ENCODE measurements at regions not wholly inside any gene's neighbourhood (a gene's known extent, or its start where the extent isn't known, plus 50 kb on each side); places are given as distances from the start of the nearest gene placed in this dataset.

DNA sequence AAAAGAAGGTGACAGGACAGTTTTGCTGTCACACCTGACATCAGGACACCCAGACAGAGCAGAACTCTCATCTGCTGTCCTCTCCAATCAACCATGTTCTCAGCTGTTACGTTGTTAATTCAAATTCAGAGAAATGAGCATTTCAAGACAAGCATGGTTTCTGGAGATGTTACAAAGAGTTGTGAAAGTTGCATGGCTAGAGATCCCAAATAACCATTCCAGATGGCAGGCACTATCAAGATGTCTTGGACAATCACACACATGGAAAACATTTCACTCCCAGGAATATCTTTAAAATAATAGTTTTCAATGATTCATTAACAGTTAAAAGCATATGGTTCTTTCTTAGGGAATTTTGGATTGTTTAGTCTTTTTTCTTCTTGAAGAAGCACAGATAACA, 533.1 kb downstream of the AGTPBP1 start:
- TF ChIP-seq, protein P1, sequence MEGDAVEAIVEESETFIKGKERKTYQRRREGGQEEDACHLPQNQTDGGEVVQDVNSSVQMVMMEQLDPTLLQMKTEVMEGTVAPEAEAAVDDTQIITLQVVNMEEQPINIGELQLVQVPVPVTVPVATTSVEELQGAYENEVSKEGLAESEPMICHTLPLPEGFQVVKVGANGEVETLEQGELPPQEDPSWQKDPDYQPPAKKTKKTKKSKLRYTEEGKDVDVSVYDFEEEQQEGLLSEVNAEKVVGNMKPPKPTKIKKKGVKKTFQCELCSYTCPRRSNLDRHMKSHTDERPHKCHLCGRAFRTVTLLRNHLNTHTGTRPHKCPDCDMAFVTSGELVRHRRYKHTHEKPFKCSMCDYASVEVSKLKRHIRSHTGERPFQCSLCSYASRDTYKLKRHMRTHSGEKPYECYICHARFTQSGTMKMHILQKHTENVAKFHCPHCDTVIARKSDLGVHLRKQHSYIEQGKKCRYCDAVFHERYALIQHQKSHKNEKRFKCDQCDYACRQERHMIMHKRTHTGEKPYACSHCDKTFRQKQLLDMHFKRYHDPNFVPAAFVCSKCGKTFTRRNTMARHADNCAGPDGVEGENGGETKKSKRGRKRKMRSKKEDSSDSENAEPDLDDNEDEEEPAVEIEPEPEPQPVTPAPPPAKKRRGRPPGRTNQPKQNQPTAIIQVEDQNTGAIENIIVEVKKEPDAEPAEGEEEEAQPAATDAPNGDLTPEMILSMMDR (IDR thresholded peaks at IDR 0.05; ENCODE audit: control insufficient read depth, extremely low read depth, insufficient read depth): no peak
- no peak overlapping the region for H3K4me3 ChIP-seq (ENCODE audit: low read depth, low read length)
- no peak for DNase-seq (ENCODE audit: low read depth)

DNA sequence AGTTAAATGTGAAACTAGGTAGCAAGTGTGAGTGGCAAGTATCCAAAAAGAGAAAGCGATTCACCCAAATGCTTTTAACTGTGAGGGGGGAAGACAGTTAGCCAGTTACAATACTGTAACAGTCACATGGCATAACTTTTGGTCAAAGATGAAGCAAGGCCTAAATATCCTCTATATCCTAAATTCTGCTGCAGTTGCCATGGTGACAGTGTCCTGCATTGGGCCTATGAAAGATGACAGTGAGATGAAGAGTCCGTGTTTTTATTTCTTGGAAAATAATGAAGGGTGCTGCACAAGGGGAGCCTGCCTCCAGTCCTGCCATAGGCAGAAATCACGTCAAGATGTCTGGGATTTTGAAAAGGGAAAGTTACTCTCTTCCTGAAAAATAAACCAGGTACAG, 534.6 kb downstream of the NTRK2 start:
- no peak overlapping the region for H3K4me3 ChIP-seq (ENCODE audit: low read depth, low read length)
- DNase-seq (ENCODE audit: low read depth): no peak
- TF ChIP-seq, protein P1 (IDR thresholded peaks at IDR 0.05; ENCODE audit: control insufficient read depth, extremely low read depth, insufficient read depth): no peak

DNA sequence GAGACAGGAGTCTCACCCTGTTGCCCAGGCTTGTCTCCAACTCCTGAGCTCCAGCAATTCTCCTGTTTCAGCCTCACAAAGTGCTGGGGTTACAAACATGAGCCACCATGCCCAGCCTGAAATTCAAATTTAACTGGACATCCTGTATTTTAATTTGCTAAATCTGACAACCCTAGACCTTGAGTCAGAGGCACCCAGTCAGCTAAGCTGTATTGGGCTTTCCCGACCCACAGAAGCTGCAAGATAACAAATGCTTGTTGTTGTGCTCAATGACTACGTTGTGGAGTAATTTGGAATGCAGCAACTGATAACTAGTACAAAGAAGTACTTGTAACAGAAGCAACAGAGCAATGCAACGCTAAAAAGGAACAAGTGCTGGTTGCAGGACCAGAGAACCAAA, 533.1 kb downstream of the NTRK2 start:
- TF ChIP-seq, protein P1 (IDR thresholded peaks at IDR 0.05; ENCODE audit: control insufficient read depth, extremely low read depth, insufficient read depth): no peak
- no peak overlapping the region for H3K4me3 ChIP-seq (ENCODE audit: low read depth, low read length)
- no peak for DNase-seq (ENCODE audit: low read depth)

DNA sequence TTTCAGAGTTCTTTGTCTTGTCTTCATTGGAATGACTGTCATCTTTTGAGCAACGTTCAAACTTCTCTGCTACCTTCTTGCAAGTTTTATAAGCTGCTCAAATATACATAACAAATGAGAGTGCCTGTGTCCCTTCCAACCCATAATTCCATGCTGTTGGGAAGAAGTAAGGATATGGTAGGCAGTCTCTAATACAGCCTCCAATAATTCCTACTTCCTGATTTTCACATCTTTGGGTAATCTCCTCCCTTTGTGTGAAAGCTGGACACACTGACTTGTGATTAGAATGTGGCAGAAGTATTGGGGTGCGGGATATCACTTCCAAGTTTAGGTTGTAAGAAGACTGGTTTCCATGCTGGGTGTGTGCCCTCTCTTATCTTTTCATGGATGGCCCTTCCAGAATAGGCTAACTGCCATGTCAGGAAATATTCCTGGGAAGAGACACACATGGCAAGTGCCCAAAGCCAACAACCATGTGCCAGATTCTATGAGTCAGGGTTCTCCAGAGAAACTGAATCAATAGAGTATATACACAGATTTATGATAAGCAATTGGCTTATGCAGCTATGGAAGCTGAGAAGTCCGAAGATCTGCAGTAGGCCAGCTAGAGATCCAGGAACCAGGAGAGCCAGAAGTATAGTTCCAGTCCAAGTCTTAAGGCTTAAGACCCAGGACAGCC, 531.3 kb downstream of the NTRK2 start:
- TF ChIP-seq, protein P1 (IDR thresholded peaks at IDR 0.05; ENCODE audit: control insufficient read depth, extremely low read depth, insufficient read depth): no peak
- H3K4me3 ChIP-seq (ENCODE audit: low read depth, low read length): no peak overlapping the region
- peak; percentile 97 for DNase-seq (ENCODE audit: low read depth)

DNA sequence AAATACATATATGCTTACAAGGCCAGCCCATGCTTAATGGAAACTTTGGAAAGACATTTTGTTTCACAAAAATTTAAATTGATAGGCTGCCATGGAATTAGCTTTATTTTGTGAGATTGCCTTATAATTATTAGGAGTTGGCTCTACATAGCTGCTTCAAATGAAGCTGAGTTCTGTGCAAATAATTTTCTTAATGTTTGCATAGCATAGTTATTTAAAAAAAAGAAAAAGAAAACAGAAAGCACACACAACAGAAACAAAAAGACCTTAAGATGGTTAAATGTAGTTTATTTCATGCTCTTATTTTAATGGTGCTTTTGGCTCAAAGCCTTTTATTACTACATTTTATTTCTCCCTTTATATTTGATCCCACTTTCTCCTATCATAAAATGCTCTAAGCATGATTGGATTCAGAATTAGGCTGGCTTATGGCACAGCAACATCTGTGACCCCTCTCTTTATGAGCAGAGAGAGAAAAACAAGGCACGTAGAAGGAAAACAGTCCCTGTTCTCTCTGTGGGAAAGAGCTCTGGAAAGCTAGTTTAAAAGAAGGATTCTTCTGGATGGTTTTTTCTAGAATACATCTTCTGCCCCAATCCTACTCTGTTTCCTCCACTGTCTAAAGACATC, 530.5 kb downstream of the NTRK2 start:
- H3K4me3 ChIP-seq (ENCODE audit: low read depth, low read length): no peak overlapping the region
- TF ChIP-seq, protein P1 (IDR thresholded peaks at IDR 0.05; ENCODE audit: control insufficient read depth, extremely low read depth, insufficient read depth): no peak
- no peak for DNase-seq (ENCODE audit: low read depth)

DNA sequence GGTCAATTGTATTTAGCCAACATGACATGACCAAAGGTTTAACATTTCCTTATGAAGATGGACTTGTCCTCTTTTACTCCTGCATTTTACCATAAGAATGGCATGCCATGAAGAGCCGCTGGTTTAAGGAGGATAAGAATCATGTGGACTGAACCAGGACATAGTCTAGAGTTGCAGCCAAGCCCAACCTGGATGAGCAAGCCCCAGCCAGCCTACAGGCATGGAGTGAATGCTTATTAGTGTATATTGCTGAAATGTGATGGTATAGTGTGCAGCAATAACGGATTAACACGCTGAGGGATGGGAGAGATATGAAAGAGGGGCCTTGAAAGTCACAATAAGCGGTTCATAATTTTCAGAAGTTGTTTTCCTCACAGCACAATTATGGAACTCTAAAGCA, 523.2 kb downstream of the NTRK2 start:
- H3K4me3 ChIP-seq (ENCODE audit: low read depth, low read length): no peak overlapping the region
- no peak for DNase-seq (ENCODE audit: low read depth)
- TF ChIP-seq, protein P1 (IDR thresholded peaks at IDR 0.05; ENCODE audit: control insufficient read depth, extremely low read depth, insufficient read depth): no peak

DNA sequence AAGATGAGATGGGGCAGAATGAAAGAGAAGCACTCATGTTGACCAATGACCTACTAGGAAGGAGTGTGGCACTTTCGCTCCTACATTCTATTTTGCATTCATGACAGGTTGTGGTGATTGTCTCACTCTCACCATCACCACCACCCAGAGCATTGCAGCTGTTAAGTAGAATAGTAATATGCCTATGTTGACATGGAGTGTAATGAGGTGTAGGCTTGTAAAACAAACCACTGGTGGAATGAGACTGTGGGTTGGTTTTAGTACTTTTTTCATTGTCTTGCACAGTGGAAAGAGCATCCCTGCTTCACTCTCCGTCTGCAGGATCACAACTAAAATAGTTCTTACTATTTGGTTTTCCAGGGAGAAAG, 516.7 kb downstream of the NTRK2 start:
- TF ChIP-seq, protein P1 (IDR thresholded peaks at IDR 0.05; ENCODE audit: control insufficient read depth, extremely low read depth, insufficient read depth): no peak
- no peak for DNase-seq (ENCODE audit: low read depth)
- no peak overlapping the region for H3K4me3 ChIP-seq (ENCODE audit: low read depth, low read length)

Data from LNCaP clone FGC (cell line).